HUES6 (cell line): ENCODE measurements at regions not wholly inside any gene's neighbourhood (a gene's known extent, or its start where the extent isn't known, plus 50 kb on each side); places are given as distances from the start of the nearest gene placed in this dataset.

Experiments used
- H3K27ac ChIP-seq: 2 replicates; pipeline ENCODE4 v1.7.0; 2013; ENCODE audit warnings: low read depth, mild to moderate bottlenecking, low read length, inconsistent platforms
- H3K27me3 ChIP-seq: 2 replicates; pipeline ENCODE4 v1.6.1; 2013; ENCODE audit warnings: low read length; ENCODE audit not compliant: control insufficient read depth, insufficient read depth
- H3K36me3 ChIP-seq: 2 replicates; pipeline ENCODE4 v1.6.1; 2013; ENCODE audit warnings: low read length; ENCODE audit not compliant: control insufficient read depth, insufficient read depth
- H3K4me1 ChIP-seq: 2 replicates; pipeline ENCODE4 v1.6.1; 2013; ENCODE audit warnings: low read length; ENCODE audit not compliant: control insufficient read depth, insufficient read depth
- H3K4me3 ChIP-seq: 2 replicates; pipeline ENCODE4 v1.5.1; 2013; ENCODE audit warnings: low read depth, low read length
- H3K9ac ChIP-seq: one replicate; pipeline ENCODE4 v1.6.1; 2013; ENCODE audit warnings: mild to moderate bottlenecking, low read length
- H3K9me3 ChIP-seq: 2 replicates; pipeline ENCODE4 v1.6.1; 2013; ENCODE audit warnings: low read depth, low read length; ENCODE audit not compliant: control insufficient read depth, insufficient read depth

DNA sequence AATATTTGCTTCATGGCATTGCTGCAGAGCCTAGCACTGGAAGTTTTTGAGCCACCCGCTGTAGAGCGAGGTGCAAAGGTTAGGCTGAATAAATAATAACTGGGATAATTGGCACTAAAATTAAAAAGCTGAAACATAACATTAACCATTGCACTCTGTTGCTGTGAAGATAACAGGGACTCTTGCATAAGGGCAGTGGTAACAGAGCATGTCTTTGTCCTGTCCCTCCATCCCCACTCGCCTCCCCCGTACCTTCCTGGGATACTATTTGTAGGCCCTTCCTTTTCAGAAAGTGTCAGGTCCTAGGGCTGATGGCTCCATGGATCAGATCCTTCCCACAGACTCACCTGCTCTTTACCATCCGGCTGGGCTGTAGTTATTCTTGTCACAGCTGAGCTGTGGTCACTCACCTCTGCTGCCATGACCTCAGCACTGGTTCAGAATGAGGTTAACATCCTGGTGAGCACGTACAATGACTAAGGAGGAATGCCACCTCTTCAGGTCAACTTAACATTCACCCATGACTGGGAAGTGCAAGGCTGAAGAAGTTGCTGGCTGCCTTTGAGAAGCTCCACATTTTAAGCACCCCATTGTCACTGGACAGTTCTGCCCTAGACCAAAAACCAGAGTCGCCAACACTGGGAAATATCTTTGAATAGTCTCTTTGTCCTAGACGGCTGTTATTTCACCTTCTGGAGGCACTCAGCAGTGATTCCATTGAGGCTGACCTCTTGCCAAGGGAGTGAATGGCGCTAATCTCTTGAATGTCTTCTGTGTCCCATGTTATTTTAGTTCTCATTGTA, 103.2 kb upstream of the KIRREL3 start:
- Histone ChIP-seq H3K27ac (no peak overlapping the region), H3K9me3 (no peaks in the 10 kb centered on the region), H3K27me3 (no peaks in the 10 kb centered on the region), H3K9ac (no peak overlapping the region), H3K36me3 (no peaks in the 10 kb centered on the region), H3K4me3 (no peak overlapping the region), H3K4me1 (peaks cover 19% of the 10 kb centered on the region)

DNA sequence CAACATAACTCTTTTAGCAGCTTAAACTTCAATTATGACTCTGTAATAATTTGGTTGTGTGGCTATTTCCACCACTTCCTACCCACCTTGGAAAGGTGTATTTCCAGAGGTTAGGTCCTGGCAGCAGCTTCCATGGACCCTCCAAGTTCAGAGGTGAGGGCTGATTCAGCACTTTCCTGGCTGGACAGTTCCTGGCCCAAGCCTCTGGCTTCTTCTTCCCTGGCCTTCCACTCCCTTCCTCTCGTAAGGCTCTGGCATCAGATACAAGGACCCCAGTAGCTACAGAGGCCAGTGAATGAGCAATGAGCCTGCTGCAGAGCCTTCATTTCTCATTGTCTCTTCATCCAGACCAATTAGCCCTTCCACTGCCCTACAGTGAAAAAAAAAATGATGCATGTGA, 98.1 kb upstream of the KIRREL3 start:
- Histone ChIP-seq H3K9me3 (no peaks in the 10 kb centered on the region), H3K4me1 (no peaks in the 10 kb centered on the region), H3K4me3 (no peak overlapping the region), H3K27ac (no peak overlapping the region), H3K9ac (no peak overlapping the region), H3K36me3 (no peaks in the 10 kb centered on the region), H3K27me3 (no peaks in the 10 kb centered on the region; the same call in 1 of the 2 replicates)

- Histone ChIP-seq H3K4me1 (no peaks in the 10 kb centered on the region), H3K9ac (no peak overlapping the region), H3K9me3 (no peaks in the 10 kb centered on the region), H3K4me3 (no peak overlapping the region), H3K27ac (no peak overlapping the region), H3K27me3 (no peaks in the 10 kb centered on the region; the same call in 1 of the 2 replicates), H3K36me3 (no peaks in the 10 kb centered on the region)
Observed at GRCh38 chr11:127080735-127081134, 80.2 kb upstream of the KIRREL3 start.

DNA sequence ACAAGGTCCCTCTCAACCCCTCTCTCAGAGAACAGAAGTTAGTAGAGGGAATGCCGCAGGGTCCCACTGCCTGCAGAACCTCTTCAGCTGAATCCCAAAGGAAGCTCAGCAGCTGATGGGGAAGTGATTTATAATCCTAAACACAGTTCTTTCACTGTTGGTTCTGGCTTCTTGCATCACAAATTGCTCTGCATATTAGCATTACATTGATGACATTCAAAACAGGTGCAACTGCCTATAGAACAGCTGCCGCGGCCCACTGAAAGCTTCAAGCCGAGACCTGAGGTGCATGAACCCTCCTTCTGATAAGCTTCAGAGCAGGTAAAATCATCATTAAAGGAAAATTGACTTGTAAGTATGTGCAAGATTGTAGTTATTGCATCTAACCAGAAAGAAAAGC, 75.2 kb upstream of the KIRREL3 start:
- no peaks in the 10 kb centered on the region for H3K4me1 ChIP-seq
- H3K36me3 ChIP-seq: no peaks in the 10 kb centered on the region
- H3K9me3 ChIP-seq: no peaks in the 10 kb centered on the region
- H3K9ac ChIP-seq: no peak overlapping the region
- no peak overlapping the region for H3K4me3 ChIP-seq
- no peak overlapping the region for H3K27ac ChIP-seq
- H3K27me3 ChIP-seq: no peaks in the 10 kb centered on the region; the same call in 1 of the 2 replicates

DNA sequence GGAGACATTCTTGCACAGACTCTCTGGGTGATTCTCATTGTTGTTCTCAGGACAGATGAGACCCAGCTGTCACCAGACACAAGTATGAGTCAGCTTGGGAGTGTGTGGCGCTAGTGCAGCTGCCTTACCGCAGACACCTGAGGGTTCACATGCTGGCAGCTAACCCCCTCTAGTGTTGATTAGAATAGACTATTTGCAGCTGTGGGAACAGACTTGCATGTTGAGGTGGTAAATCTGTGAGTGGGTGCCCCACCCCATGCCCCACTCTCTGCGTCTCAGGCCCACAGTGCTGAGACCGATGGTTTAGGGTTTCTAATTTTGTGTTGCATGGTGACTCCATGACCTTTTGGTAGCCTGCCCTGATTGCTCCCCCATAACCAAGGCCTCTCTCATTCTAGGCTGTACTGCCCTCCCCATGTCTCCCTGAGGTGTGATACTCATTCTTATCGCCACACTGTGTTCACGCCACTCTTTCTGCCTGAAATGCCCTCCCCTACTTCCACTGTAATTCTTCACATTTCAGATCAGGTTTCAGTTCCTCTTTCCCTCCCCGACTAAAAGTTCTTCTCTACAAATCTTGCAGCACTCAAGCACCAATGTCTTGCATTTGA, 73.7 kb upstream of the KIRREL3 start:
- H3K36me3 ChIP-seq: no peaks in the 10 kb centered on the region
- no peak overlapping the region for H3K9ac ChIP-seq
- no peaks in the 10 kb centered on the region; the same call in 1 of the 2 replicates for H3K27me3 ChIP-seq
- H3K9me3 ChIP-seq: no peaks in the 10 kb centered on the region
- no peak overlapping the region for H3K27ac ChIP-seq
- H3K4me3 ChIP-seq: no peak overlapping the region
- no peaks in the 10 kb centered on the region for H3K4me1 ChIP-seq

- Histone ChIP-seq H3K36me3 (no peaks in the 10 kb centered on the region), H3K9ac (no peak overlapping the region)
Observed at GRCh38 chr11:127073621-127074020, 73.1 kb upstream of the KIRREL3 start.

DNA sequence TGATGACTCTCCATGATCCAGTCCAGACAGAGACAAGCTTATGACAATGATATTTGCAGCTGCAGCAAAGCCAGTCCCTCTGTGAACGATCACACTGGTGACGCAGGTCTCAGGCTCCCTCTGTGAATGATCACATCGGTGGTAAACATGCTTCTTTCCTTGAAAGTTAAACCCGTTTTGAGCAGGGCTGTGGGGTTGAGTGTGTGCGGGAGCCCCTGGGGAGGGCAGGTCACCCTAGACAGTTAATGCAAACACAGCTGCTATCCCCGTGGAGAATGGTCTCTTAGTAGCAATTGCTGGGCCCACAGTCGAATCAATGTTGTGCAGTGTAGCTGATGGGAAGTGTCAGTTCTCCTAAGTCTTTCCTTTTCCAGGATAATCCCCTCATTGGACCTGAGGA, 71.0 kb upstream of the KIRREL3 start:
- H3K9me3 ChIP-seq: no peaks in the 10 kb centered on the region
- no peak overlapping the region for H3K4me3 ChIP-seq
- no peak overlapping the region for H3K9ac ChIP-seq
- no peaks in the 10 kb centered on the region for H3K4me1 ChIP-seq
- H3K27me3 ChIP-seq: no peaks in the 10 kb centered on the region
- no peak overlapping the region for H3K27ac ChIP-seq
- H3K36me3 ChIP-seq: no peaks in the 10 kb centered on the region

More at GRCh38 chr11:127073621-127074020, 73.1 kb upstream of the KIRREL3 start:
- Histone ChIP-seq H3K9me3 (no peaks in the 10 kb centered on the region), H3K27me3 (no peaks in the 10 kb centered on the region; the same call in 1 of the 2 replicates), H3K27ac (no peak overlapping the region), H3K4me3 (no peak overlapping the region), H3K4me1 (no peaks in the 10 kb centered on the region)

DNA sequence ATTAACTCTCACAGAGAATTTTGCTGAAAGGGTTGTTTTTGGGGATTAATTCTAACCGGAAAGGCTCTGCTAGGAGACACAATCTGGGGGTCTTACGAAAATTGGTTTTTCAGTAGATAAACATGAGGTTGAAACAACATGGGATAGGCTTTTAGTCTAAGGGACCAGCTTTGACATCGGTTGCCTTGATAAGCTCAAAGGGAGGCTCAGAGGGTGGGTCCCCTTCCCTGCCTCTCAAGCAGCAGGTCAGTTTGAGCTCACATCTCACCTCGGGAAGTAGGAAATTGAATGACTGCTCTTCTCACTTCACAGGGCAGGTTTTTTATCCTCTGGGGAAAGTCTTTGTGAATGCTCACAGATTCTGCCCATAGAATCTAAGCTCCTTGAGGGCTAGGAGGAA, 70.2 kb upstream of the KIRREL3 start:
- Histone ChIP-seq H3K4me3 (no peak overlapping the region), H3K9ac (no peak overlapping the region), H3K36me3 (no peaks in the 10 kb centered on the region), H3K9me3 (no peaks in the 10 kb centered on the region), H3K27ac (no peak overlapping the region), H3K27me3 (no peaks in the 10 kb centered on the region), H3K4me1 (no peaks in the 10 kb centered on the region)

DNA sequence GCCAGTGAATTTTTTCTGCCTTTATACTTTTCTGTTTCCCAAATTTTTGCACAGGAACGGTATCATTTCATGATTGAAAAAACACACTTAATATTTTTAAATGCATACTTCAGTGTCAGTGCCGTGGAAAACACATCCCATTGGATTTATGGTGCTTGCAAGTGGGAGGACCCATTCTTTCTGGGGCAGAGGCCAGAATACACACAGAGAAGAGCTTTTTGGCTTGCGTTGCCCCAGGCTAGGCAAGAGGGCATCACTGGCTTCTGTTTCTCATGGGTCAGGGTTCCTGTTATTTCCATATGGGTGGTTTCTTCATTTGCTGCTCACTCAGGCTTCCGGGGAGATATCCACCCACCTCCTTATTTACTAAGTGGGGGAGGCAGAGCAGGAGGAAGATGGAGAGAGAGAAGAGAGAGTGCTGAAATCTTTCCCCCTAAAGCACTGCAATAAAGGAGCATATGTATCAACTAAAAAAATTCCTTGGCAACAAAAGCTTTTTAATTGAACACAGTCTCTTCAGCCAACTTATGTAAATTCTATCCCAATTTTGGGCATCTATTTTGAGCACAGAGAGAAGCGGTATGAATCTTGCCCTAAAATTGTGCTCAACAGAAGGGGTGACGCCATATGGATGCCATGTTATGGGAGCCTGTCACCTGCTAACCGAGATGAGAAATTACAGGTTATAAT, 66.0 kb upstream of the KIRREL3 start:
- H3K27me3 ChIP-seq: peaks cover 5% of the 10 kb centered on the region; the same call in 1 of the 2 replicates
- no peak overlapping the region for H3K4me3 ChIP-seq
- no peak overlapping the region for H3K9ac ChIP-seq
- no peaks in the 10 kb centered on the region for H3K36me3 ChIP-seq
- H3K27ac ChIP-seq: no peak overlapping the region
- H3K9me3 ChIP-seq: no peaks in the 10 kb centered on the region
- no peaks in the 10 kb centered on the region for H3K4me1 ChIP-seq

DNA sequence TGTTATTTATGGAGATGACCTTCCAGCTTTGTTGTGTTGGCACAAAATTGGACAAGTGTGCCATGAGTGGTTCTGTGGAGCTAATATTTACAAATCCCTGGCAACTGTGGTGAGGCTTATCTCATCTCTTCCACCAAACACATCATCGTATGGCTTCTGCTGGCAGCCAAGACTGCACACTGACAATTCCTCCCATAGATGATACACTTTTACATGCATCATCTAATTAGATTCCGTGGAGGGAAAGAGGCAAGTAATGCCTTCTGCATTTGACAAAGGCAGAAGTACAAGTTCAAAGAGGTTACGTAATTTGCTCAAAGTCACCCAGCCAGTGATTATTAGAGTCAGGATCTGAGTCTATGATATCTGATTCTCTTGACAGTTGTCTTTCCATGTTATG, 62.7 kb upstream of the KIRREL3 start:
- H3K4me3 ChIP-seq: no peak overlapping the region
- no peak overlapping the region for H3K9ac ChIP-seq
- no peaks in the 10 kb centered on the region for H3K4me1 ChIP-seq
- H3K9me3 ChIP-seq: no peaks in the 10 kb centered on the region
- H3K27me3 ChIP-seq: peaks cover 5% of the 10 kb centered on the region; the same call in 1 of the 2 replicates
- no peaks in the 10 kb centered on the region for H3K36me3 ChIP-seq
- H3K27ac ChIP-seq: no peak overlapping the region

GRCh38 chr11:127061947-127062346, 61.4 kb upstream of the KIRREL3 start:
- no peak overlapping the region for H3K4me3 ChIP-seq
- no peaks in the 10 kb centered on the region for H3K36me3 ChIP-seq
- H3K4me1 ChIP-seq: no peaks in the 10 kb centered on the region
- H3K27ac ChIP-seq: no peak overlapping the region
- no peaks in the 10 kb centered on the region for H3K9me3 ChIP-seq
- no peak overlapping the region for H3K9ac ChIP-seq
- H3K27me3 ChIP-seq: peaks cover 5% of the 10 kb centered on the region; the same call in 1 of the 2 replicates
